Astrocyte of the spinal cord (primary cell): ENCODE measurements at regions not wholly inside any gene's neighbourhood (a gene's known extent, or its start where the extent isn't known, plus 50 kb on each side); places are given as distances from the start of the nearest gene placed in this dataset.

Experiments
- DNase-seq: peaks from one replicate; pipeline ENCODE4 v3.0.0; 2011; ENCODE audit warnings: low read depth, low spot score
- H3K4me3 ChIP-seq: 2 replicates; pipeline ENCODE4 v1.5.1; 2011; ENCODE audit warnings: low read depth, mild to moderate bottlenecking, low read length, moderate library complexity
- in situ Hi-C: cut with HindIII; loops from 2 replicates; pipeline ENCODE4 v1.10.0; 2017; ENCODE audit warnings: low sequenced_read_pairs
- TF ChIP-seq, protein P1 (sequence below): IDR thresholded peaks from 2 replicates; pipeline ENCODE4 v1.5.1; 2012; ENCODE audit warnings: low read depth, mild to moderate bottlenecking, low read length, inconsistent platforms

DNA sequence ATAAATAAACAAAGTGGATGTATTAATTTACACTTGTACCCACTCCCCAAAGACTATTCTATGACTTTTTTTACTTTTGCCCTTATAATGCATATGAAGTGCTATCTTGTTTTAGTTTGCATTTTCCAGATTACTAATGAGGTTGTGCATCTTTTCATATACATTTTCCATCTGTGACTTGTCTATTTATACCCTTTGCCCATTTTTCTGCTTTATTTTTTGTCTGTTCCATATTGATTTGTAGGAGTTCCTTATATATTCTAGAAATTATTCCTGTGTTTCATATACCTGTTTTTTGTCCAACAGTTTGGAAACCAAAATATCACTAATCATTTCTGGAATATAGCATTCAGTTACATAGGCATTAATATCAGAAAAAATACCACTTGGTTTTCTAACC, 54.0 kb upstream of the SLC30A5 start:
- no peak overlapping the region for H3K4me3 ChIP-seq
- in situ Hi-C loops: no loop called here
- no peak for DNase-seq
- TF ChIP-seq, protein P1, sequence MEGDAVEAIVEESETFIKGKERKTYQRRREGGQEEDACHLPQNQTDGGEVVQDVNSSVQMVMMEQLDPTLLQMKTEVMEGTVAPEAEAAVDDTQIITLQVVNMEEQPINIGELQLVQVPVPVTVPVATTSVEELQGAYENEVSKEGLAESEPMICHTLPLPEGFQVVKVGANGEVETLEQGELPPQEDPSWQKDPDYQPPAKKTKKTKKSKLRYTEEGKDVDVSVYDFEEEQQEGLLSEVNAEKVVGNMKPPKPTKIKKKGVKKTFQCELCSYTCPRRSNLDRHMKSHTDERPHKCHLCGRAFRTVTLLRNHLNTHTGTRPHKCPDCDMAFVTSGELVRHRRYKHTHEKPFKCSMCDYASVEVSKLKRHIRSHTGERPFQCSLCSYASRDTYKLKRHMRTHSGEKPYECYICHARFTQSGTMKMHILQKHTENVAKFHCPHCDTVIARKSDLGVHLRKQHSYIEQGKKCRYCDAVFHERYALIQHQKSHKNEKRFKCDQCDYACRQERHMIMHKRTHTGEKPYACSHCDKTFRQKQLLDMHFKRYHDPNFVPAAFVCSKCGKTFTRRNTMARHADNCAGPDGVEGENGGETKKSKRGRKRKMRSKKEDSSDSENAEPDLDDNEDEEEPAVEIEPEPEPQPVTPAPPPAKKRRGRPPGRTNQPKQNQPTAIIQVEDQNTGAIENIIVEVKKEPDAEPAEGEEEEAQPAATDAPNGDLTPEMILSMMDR: no peak

DNA sequence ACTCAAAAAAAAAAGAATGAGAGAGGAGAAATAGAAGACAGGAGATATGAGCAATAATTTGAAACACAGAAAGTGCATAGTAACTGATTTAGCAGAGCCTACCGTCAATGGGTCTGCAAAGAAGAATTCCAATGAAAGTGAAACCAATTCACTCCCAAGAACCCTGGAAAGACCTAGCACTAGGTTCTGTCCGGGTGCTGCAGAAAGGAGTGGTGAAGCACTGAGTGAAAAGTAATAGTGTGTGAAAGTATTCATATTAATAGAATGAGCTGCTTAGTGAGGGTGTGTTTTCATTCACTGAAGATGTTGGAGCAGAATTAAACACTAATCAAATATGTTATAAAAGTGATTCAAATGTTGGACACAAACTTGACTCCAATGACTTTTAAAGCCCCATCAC, 51.3 kb upstream of the SLC30A5 start:
- in situ Hi-C loops: no loop called here
- no peak for DNase-seq
- TF ChIP-seq, protein P1: no peak
- no peak overlapping the region for H3K4me3 ChIP-seq

DNA sequence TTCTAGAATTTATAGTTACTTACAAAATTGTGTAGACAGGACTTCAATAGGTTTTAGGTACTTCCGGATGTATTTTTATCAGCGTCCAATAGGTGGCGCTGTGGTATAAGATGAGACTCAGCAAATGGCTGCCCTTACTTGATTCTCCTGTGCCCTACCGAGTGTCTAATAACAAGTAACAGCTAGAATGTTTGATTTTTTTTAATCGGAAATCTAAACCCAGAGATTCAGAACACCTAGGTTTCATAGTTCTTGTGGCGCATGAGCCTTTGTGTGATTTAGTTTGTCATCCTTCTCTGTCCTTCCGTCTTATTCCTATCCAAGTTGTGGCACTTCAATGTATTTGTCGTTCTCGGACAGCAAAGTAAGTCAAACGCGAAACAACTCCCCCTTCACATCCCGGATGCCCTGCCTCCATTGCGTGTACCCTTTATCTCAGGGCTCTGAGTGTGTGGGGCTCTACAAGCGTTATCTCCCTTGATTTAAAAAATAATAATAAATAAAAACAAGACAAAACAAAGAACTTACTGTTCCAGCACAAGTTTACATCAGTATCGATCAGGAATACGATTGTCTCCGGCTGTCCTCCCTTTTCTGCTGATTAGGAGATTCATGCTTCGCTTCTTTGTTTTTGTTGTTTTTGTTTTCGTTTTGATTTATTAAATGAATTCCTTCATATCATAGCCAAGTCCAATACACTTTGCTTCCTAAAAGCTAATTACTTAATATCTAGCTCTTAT, 50.7 kb upstream of the SLC30A5 start:
- TF ChIP-seq, protein P1: peak; percentile 67
- in situ Hi-C loops: no loop called here
- peak; percentile 95 for DNase-seq
- H3K4me3 ChIP-seq: peak overlapping the region; percentile 44

DNA sequence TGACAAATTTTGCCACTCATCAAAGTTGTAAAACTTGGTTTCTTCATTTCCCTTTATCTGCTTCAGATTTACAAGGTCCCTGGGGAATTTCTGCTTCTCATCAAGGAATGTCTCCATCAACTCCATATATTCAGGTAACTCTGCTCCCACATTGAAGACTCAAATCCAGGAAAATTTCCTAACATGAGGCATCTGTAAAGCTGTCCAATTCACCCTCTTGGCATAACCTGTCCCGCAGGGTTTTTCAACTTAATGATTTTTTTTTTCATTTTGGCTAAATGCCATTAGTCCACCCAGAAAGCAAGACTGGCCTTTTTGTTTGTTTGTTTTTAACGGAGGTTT, 50.2 kb upstream of the SLC30A5 start:
- peak; percentile 14 for DNase-seq
- TF ChIP-seq, protein P1: no peak
- peak overlapping the region; percentile 44 for H3K4me3 ChIP-seq
- in situ Hi-C loops: no loop called here
